ENCODE measurements at regions not wholly inside any gene's neighbourhood (a gene's known extent, or its start where the extent isn't known, plus 50 kb on each side); places are given as distances from the start of the nearest gene placed in this dataset.

- TF ChIP-seq CTCF (IDR thresholded peaks at IDR 0.05; ENCODE audit: low read depth, low read length), result no peak
- in situ Hi-C loops (cut with HindIII; ENCODE audit: low sequenced_read_pairs), result no loop called here
- H3K4me3 ChIP-seq (ENCODE audit: low read depth, low read length), result no peak overlapping the region
- no peak for DNase-seq (ENCODE audit: low read depth, low spot score)
Observed at GRCh38 chr11:8317159-8317558, 53.5 kb upstream of the LMO1 start.

- no peak for DNase-seq (ENCODE audit: low read depth, low spot score)
- in situ Hi-C loops (cut with HindIII; ENCODE audit: low sequenced_read_pairs), result no loop called here
- no peak overlapping the region for H3K4me3 ChIP-seq (ENCODE audit: low read depth, low read length)
- no peak for TF ChIP-seq CTCF (IDR thresholded peaks at IDR 0.05; ENCODE audit: low read depth, low read length)
Observed at GRCh38 chr11:8315954-8316353, 52.3 kb upstream of the LMO1 start.

- TF ChIP-seq CTCF (IDR thresholded peaks at IDR 0.05; ENCODE audit: low read depth, low read length), result no peak
- in situ Hi-C loops (cut with HindIII; ENCODE audit: low sequenced_read_pairs), result no loop called here
- DNase-seq (ENCODE audit: low read depth, low spot score), result no peak
- no peak overlapping the region for H3K4me3 ChIP-seq (ENCODE audit: low read depth, low read length)
Observed at GRCh38 chr11:8315463-8315862, 51.8 kb upstream of the LMO1 start.

GRCh38 chr11:8314916-8315315 is 51.2 kb upstream of the LMO1 start:
- H3K4me3 ChIP-seq (ENCODE audit: low read depth, low read length), result no peak overlapping the region
- no peak for DNase-seq (ENCODE audit: low read depth, low spot score)
- in situ Hi-C loops (cut with HindIII; ENCODE audit: low sequenced_read_pairs), result no loop called here
- TF ChIP-seq CTCF (IDR thresholded peaks at IDR 0.05; ENCODE audit: low read depth, low read length), result no peak

- no peak for TF ChIP-seq CTCF (IDR thresholded peaks at IDR 0.05; ENCODE audit: low read depth, low read length)
- in situ Hi-C loops (cut with HindIII; ENCODE audit: low sequenced_read_pairs), result no loop called here
- H3K4me3 ChIP-seq (ENCODE audit: low read depth, low read length), result no peak overlapping the region
- DNase-seq (ENCODE audit: low read depth, low spot score), result no peak
Observed at GRCh38 chr11:8313504-8314090, 49.9 kb upstream of the LMO1 start.

Data from astrocyte of the spinal cord (primary cell).